ENCODE measurements at regions not wholly inside any gene's neighbourhood (a gene's known extent, or its start where the extent isn't known, plus 50 kb on each side); places are given as distances from the start of the nearest gene placed in this dataset.

DNA sequence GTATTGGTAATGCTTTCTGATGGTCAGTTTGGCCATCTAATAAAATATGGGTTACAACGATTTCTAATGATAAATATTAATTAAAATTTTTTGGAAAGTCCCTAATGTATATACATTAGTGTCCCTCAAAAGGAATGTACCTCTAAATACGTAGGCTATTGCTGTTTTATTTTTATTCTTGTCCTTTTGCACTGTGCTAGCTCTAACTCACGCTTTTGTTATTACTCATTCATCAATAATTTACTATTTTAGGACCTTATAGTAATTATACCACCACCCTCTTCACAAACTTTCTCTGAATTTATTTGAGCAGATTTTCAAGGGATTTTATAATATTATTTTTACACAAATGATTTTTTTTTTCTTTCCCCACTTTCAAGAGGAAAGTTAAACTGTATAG is 795.9 kb upstream of the PCDH9 start:
- Histone ChIP-seq H3K4me2 (no peak overlapping the region), H3K27me3 (no peaks in the 10 kb centered on the region), H3K27ac (no peak overlapping the region), H4K20me1 (ENCODE audit: low read depth) (no peaks in the 10 kb centered on the region), H3K79me2 (ENCODE audit: low read depth) (no peaks in the 10 kb centered on the region), H3K4me3 (no peak overlapping the region), H3F3A (ENCODE audit: low read depth) (no peaks in the 10 kb centered on the region), H2AFZ (replicated peaks) (no peak overlapping the region), H3K9ac (no peak overlapping the region), H3K4me1 (no peaks in the 10 kb centered on the region), H3K36me3 (no peaks in the 10 kb centered on the region), H3K9me3 (ENCODE audit: low read depth) (no peaks in the 10 kb centered on the region)
- H3K9me3 Mint-ChIP-seq = peaks cover 4% of the 10 kb centered on the region
- no peak for DNase-seq (ENCODE audit: low spot score)
- no peak overlapping the region for H3K4me3 Mint-ChIP-seq
- H3K36me3 Mint-ChIP-seq = no peaks in the 10 kb centered on the region
- H3K4me1 Mint-ChIP-seq = peaks cover 20% of the 10 kb centered on the region
- TF ChIP-seq EZH2phosphoT487 (IDR thresholded peaks at IDR 0.05) = no peak
- no peak for TF ChIP-seq EZH2 (IDR thresholded peaks at IDR 0.05)
- TF ChIP-seq, protein P1, sequence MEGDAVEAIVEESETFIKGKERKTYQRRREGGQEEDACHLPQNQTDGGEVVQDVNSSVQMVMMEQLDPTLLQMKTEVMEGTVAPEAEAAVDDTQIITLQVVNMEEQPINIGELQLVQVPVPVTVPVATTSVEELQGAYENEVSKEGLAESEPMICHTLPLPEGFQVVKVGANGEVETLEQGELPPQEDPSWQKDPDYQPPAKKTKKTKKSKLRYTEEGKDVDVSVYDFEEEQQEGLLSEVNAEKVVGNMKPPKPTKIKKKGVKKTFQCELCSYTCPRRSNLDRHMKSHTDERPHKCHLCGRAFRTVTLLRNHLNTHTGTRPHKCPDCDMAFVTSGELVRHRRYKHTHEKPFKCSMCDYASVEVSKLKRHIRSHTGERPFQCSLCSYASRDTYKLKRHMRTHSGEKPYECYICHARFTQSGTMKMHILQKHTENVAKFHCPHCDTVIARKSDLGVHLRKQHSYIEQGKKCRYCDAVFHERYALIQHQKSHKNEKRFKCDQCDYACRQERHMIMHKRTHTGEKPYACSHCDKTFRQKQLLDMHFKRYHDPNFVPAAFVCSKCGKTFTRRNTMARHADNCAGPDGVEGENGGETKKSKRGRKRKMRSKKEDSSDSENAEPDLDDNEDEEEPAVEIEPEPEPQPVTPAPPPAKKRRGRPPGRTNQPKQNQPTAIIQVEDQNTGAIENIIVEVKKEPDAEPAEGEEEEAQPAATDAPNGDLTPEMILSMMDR (IDR thresholded peaks at IDR 0.05) = no peak
- H3K27me3 Mint-ChIP-seq (ENCODE audit: insufficient read depth, low read depth) = no peaks in the 10 kb centered on the region
- H3K27ac Mint-ChIP-seq = no peak overlapping the region

- Histone ChIP-seq H3K4me3 (no peak overlapping the region), H3K27me3 (no peaks in the 10 kb centered on the region), H3K4me2 (no peak overlapping the region), H3F3A (ENCODE audit: low read depth) (no peaks in the 10 kb centered on the region), H4K20me1 (ENCODE audit: low read depth) (no peaks in the 10 kb centered on the region), H3K79me2 (ENCODE audit: low read depth) (no peaks in the 10 kb centered on the region), H3K9me3 (ENCODE audit: low read depth) (no peaks in the 10 kb centered on the region), H3K27ac (no peak overlapping the region), H3K9ac (no peak overlapping the region), H3K4me1 (no peaks in the 10 kb centered on the region), H2AFZ (replicated peaks) (no peak overlapping the region), H3K36me3 (no peaks in the 10 kb centered on the region)
- Mint-ChIP-seq H3K27me3 (ENCODE audit: insufficient read depth, low read depth) (no peaks in the 10 kb centered on the region), H3K4me1 (peaks cover 20% of the 10 kb centered on the region), H3K36me3 (no peaks in the 10 kb centered on the region), H3K4me3 (no peak overlapping the region), H3K27ac (no peak overlapping the region), H3K9me3 (peaks cover 4% of the 10 kb centered on the region)
- DNase-seq (ENCODE audit: low spot score) = no peak
- TF ChIP-seq, protein P1 (IDR thresholded peaks at IDR 0.05) = no peak
- TF ChIP-seq EZH2phosphoT487 (IDR thresholded peaks at IDR 0.05) = no peak
- no peak for TF ChIP-seq EZH2 (IDR thresholded peaks at IDR 0.05)
These were observed 795.5 kb upstream of the PCDH9 start for GRCh38 chr13:68025604-68026003.

DNA sequence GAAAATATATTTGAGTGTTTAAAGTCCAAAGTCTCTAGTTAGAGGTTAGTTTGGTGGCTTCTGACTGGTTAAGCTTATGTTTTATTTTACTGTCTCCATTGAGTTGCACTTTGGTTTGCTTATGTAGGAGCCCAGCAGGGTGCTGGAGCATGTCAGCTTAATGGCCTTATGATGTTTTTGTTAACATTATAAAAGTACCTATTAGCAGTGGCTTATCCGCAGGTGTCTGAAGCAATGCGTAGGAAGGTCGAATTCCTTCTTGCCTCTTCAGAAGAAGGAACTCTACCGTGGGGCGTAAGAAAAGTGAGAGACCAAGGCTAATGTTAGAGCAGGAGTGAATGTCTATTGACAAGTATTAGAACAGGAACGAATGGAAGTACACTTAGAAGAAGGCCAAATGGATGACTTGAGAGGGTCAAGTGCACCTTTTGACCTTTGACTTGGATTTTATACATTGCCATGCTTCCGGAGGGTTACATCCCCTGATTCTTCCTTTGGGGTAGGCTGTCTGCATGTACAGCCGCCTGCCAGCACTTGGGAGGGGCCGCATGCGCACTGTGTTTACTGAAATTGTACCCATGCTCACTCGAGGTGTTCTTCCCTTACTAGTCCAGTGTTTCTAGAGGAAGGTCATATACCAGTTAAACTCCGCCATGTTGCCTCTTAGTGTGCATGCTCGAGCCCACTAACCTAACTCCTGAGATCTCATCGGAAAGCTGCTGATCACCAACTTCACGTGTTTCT is 793.9 kb upstream of the PCDH9 start:
- no peak overlapping the region for H3K9ac ChIP-seq
- H3K4me1 ChIP-seq = no peaks in the 10 kb centered on the region
- Mint-ChIP-seq H3K4me3 (no peak overlapping the region), H3K27me3 (ENCODE audit: insufficient read depth, low read depth) (no peaks in the 10 kb centered on the region), H3K27ac (no peak overlapping the region), H3K9me3 (peaks cover 4% of the 10 kb centered on the region), H3K36me3 (no peaks in the 10 kb centered on the region), H3K4me1 (peaks cover 20% of the 10 kb centered on the region)
- no peaks in the 10 kb centered on the region for H3K36me3 ChIP-seq
- H3K9me3 ChIP-seq (ENCODE audit: low read depth) = no peaks in the 10 kb centered on the region
- TF ChIP-seq EZH2 (IDR thresholded peaks at IDR 0.05) (no peak), EZH2phosphoT487 (IDR thresholded peaks at IDR 0.05) (no peak)
- H3K79me2 ChIP-seq (ENCODE audit: low read depth) = no peaks in the 10 kb centered on the region
- DNase-seq (ENCODE audit: low spot score) = no peak
- no peaks in the 10 kb centered on the region for H4K20me1 ChIP-seq (ENCODE audit: low read depth)
- no peak overlapping the region for H2AFZ ChIP-seq (replicated peaks)
- H3K4me2 ChIP-seq = no peak overlapping the region
- no peaks in the 10 kb centered on the region for H3F3A ChIP-seq (ENCODE audit: low read depth)
- no peaks in the 10 kb centered on the region for H3K27me3 ChIP-seq
- H3K27ac ChIP-seq = no peak overlapping the region
- H3K4me3 ChIP-seq = no peak overlapping the region

DNA sequence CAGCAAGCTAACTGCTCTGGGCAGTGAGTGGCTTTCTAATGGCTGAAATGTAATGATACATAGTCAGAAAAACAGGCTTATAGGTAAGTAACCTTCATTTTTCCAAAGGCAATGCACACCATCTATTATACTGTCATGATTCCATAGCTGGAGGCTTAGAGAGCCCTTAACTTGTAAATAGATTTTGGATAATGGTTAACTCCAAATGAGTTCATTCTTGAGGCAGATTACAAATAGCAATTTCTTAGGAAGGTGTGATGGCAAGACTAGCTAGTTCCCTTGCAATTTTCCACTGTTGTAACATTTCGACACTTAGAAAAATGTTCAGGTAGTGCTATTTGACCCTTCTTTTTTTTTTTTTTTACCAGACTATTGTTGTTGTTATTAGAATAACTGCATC is 789.8 kb upstream of the PCDH9 start:
- no peaks in the 10 kb centered on the region for H3K79me2 ChIP-seq (ENCODE audit: low read depth)
- no peak overlapping the region for H3K4me3 ChIP-seq
- no peak overlapping the region for H3K27ac ChIP-seq
- H3K4me2 ChIP-seq = no peak overlapping the region
- H3K27me3 Mint-ChIP-seq (ENCODE audit: insufficient read depth, low read depth) = no peaks in the 10 kb centered on the region
- no peaks in the 10 kb centered on the region for H3K9me3 ChIP-seq (ENCODE audit: low read depth)
- no peaks in the 10 kb centered on the region for H3K4me1 ChIP-seq
- no peaks in the 10 kb centered on the region for H4K20me1 ChIP-seq (ENCODE audit: low read depth)
- no peak overlapping the region for H3K27ac Mint-ChIP-seq
- H3K9ac ChIP-seq = no peak overlapping the region
- no peak overlapping the region for H2AFZ ChIP-seq (replicated peaks)
- H3K27me3 ChIP-seq = no peaks in the 10 kb centered on the region
- TF ChIP-seq EZH2 (IDR thresholded peaks at IDR 0.05) (no peak), EZH2phosphoT487 (IDR thresholded peaks at IDR 0.05) (no peak)
- TF ChIP-seq, protein P1 (IDR thresholded peaks at IDR 0.05) = no peak
- no peaks in the 10 kb centered on the region for H3K36me3 ChIP-seq
- no peak overlapping the region for H3K4me3 Mint-ChIP-seq
- H3F3A ChIP-seq (ENCODE audit: low read depth) = no peaks in the 10 kb centered on the region
- no peaks in the 10 kb centered on the region for H3K36me3 Mint-ChIP-seq
- DNase-seq (ENCODE audit: low spot score) = no peak
- peaks cover 4% of the 10 kb centered on the region for H3K9me3 Mint-ChIP-seq
- peaks cover 6% of the 10 kb centered on the region for H3K4me1 Mint-ChIP-seq

Measured in neural progenitor cell (in vitro differentiated cells).